ENCODE measurements at regions not wholly inside any gene's neighbourhood (a gene's known extent, or its start where the extent isn't known, plus 50 kb on each side); places are given as distances from the start of the nearest gene placed in this dataset.

DNA sequence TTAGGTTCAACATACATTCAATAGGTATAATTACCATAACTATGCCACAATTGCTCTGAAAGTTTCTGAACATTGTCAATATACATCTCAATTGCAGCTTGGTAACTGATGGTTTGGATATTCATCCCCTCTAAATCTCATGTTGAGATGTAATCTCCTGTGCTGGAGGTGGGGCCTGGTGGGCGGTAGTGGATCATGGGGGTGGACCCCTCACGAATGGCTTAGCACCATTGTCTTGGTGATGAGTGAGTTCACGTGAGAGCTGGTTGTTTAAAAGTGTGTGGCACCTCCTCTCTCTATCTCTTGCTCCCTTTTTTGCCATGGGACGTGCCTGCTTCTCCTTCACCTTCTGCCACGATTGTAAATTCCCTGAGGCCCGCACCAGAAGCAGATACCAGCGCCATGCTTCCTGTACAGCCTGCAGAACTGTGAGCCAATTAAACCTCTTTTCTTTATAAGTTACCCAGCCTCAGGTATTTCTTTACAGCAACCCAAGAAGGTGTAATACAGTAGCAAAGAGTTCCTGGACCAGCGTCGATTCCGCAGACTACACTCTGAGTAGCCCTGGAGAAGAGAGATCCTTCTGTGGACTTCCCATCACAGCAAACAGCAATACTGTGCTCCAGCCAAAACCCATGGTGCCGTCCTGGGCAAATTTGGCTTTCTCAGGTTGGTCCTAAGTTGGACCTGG lies 83.8 kb upstream of the GRB10 start:
- Histone ChIP-seq H3K27ac (ENCODE audit: low read depth, low read length) (no peak overlapping the region), H3K4me1 (ENCODE audit: control insufficient read depth, insufficient read depth, low read length, unreplicated experiment) (peaks cover 21% of the 10 kb centered on the region), H3K4me3 (ENCODE audit: low read depth, low read length) (no peak overlapping the region), H3K36me3 (ENCODE audit: insufficient read depth, low read length) (no peaks in the 10 kb centered on the region), H2AFZ (ENCODE audit: low read length, unreplicated experiment) (no peak overlapping the region), H3K27me3 (ENCODE audit: insufficient read depth, low read length) (no peaks in the 10 kb centered on the region), H3K79me2 (ENCODE audit: control insufficient read depth, insufficient read depth, low read length, unreplicated experiment) (no peaks in the 10 kb centered on the region)

DNA sequence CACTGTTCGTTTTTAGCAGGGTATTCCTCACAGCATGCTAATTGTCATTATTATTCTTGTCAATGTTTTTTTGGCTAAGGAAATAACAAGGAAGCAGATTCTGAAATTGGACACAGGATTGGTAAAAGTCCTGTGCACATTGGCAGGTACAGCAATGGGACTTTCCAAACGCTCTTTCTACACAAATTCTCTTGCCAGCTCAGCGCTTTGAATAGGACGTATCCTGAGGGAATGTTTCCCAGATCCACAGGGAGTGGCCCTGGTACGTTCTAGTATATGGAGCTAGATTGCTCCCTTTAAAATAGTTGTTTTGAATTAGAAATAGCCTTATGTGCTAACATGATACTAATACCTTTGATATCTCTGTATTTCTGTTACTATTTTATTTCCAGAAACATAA lies 82.8 kb upstream of the GRB10 start:
- no peaks in the 10 kb centered on the region for H3K36me3 ChIP-seq (ENCODE audit: insufficient read depth, low read length)
- no peak overlapping the region for H2AFZ ChIP-seq (ENCODE audit: low read length, unreplicated experiment)
- no peaks in the 10 kb centered on the region for H3K27me3 ChIP-seq (ENCODE audit: insufficient read depth, low read length)
- H3K4me3 ChIP-seq (ENCODE audit: low read depth, low read length) = no peak overlapping the region
- no peak overlapping the region for H3K27ac ChIP-seq (ENCODE audit: low read depth, low read length)
- peaks cover 18% of the 10 kb centered on the region for H3K4me1 ChIP-seq (ENCODE audit: control insufficient read depth, insufficient read depth, low read length, unreplicated experiment)
- no peaks in the 10 kb centered on the region for H3K79me2 ChIP-seq (ENCODE audit: control insufficient read depth, insufficient read depth, low read length, unreplicated experiment)

DNA sequence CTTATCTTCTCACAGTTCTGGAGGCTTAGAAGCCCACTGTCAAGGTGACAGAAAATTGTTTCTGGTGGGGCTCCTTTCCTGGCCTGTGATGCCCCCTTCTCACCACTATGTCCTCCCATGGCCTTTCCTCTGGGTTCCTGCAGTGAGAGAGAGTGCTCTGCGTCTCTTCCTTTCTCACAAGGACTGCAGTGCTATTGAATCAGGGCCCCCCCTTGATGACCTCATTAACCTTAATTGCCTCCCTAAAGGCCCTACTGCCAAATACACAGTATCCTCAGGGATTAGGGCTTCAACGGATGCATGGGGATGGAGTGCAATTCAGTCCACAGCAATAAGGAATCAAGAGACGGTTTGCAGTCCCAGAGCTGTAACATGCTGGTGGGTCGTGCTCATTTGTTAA lies 82.0 kb upstream of the GRB10 start:
- H3K27ac ChIP-seq (ENCODE audit: low read depth, low read length) = no peak overlapping the region
- H3K4me1 ChIP-seq (ENCODE audit: control insufficient read depth, insufficient read depth, low read length, unreplicated experiment) = peaks cover 11% of the 10 kb centered on the region
- no peaks in the 10 kb centered on the region for H3K79me2 ChIP-seq (ENCODE audit: control insufficient read depth, insufficient read depth, low read length, unreplicated experiment)
- H3K27me3 ChIP-seq (ENCODE audit: insufficient read depth, low read length) = no peaks in the 10 kb centered on the region
- no peak overlapping the region for H3K4me3 ChIP-seq (ENCODE audit: low read depth, low read length)
- no peak overlapping the region for H2AFZ ChIP-seq (ENCODE audit: low read length, unreplicated experiment)
- H3K36me3 ChIP-seq (ENCODE audit: insufficient read depth, low read length) = no peaks in the 10 kb centered on the region

DNA sequence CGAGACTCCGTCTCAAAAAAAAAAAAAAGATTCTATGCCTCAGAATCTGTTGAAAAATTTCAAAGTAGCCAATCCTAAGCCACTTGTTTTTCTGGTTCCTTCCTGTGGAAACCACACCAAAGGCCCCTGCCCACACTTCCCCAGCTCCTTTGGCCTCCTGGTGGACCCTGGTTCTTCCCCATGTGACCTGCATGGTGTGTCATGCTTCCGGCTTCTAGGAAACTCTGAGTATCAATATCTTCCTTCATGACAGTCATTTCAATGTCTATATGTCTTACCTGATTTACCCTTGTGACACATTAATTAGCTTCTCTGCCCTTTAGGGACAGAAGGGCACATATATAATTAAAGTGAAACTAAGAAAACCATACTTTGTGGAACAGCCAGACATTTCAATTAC lies 80.4 kb upstream of the GRB10 start:
- Histone ChIP-seq H3K4me3 (ENCODE audit: low read depth, low read length) (no peak overlapping the region), H3K27me3 (ENCODE audit: insufficient read depth, low read length) (no peaks in the 10 kb centered on the region), H3K27ac (ENCODE audit: low read depth, low read length) (no peak overlapping the region), H2AFZ (ENCODE audit: low read length, unreplicated experiment) (no peak overlapping the region), H3K4me1 (ENCODE audit: control insufficient read depth, insufficient read depth, low read length, unreplicated experiment) (no peaks in the 10 kb centered on the region), H3K36me3 (ENCODE audit: insufficient read depth, low read length) (no peaks in the 10 kb centered on the region), H3K79me2 (ENCODE audit: control insufficient read depth, insufficient read depth, low read length, unreplicated experiment) (no peaks in the 10 kb centered on the region)

DNA sequence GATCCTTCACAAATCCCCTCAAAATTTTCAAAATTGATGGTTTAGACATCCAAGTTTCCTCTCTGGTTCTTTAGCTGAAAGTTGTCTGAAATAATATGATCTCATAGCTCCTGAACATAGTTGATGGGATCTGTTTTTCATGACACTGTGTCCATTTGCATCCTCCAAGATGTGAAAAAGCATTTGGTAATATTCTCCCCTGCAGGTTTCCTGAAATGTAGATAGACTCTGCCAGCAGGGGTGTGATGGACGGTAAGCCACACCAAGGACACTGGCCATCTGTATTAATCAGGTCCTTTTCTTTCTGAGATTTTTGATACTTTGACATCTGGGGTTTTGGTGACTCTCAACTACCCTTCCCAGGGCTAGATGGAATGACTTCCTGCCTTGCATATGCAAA lies 79.6 kb upstream of the GRB10 start:
- H3K4me3 ChIP-seq (ENCODE audit: low read depth, low read length) = no peak overlapping the region
- no peak overlapping the region for H3K27ac ChIP-seq (ENCODE audit: low read depth, low read length)
- no peaks in the 10 kb centered on the region for H3K4me1 ChIP-seq (ENCODE audit: control insufficient read depth, insufficient read depth, low read length, unreplicated experiment)
- no peak overlapping the region for H2AFZ ChIP-seq (ENCODE audit: low read length, unreplicated experiment)
- H3K79me2 ChIP-seq (ENCODE audit: control insufficient read depth, insufficient read depth, low read length, unreplicated experiment) = no peaks in the 10 kb centered on the region
- no peaks in the 10 kb centered on the region for H3K36me3 ChIP-seq (ENCODE audit: insufficient read depth, low read length)
- no peaks in the 10 kb centered on the region for H3K27me3 ChIP-seq (ENCODE audit: insufficient read depth, low read length)

DNA sequence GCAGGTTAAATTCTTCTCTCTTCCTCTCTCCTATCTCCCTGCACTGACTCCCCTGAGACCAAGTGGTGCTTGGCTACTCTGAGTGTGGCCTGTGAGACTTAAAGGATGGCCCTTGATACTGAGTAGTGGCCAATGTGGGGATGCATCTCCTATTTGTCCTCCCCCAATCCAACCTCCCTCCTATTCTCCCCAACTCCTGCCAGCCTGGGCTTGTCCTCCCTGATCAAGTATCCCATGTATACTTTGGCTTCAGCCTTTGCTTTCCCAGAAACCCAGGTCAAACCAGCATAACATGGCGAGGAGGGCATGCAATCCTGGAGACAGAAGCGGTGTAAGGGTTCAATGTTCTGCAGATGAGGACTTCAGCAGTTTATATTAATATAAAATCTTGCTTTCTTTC lies 77.9 kb upstream of the GRB10 start:
- Histone ChIP-seq H3K27ac (ENCODE audit: low read depth, low read length) (no peak overlapping the region), H3K36me3 (ENCODE audit: insufficient read depth, low read length) (no peaks in the 10 kb centered on the region), H3K4me3 (ENCODE audit: low read depth, low read length) (no peak overlapping the region), H3K27me3 (ENCODE audit: insufficient read depth, low read length) (no peaks in the 10 kb centered on the region), H3K4me1 (ENCODE audit: control insufficient read depth, insufficient read depth, low read length, unreplicated experiment) (no peaks in the 10 kb centered on the region), H2AFZ (ENCODE audit: low read length, unreplicated experiment) (no peak overlapping the region), H3K79me2 (ENCODE audit: control insufficient read depth, insufficient read depth, low read length, unreplicated experiment) (no peaks in the 10 kb centered on the region)

DNA sequence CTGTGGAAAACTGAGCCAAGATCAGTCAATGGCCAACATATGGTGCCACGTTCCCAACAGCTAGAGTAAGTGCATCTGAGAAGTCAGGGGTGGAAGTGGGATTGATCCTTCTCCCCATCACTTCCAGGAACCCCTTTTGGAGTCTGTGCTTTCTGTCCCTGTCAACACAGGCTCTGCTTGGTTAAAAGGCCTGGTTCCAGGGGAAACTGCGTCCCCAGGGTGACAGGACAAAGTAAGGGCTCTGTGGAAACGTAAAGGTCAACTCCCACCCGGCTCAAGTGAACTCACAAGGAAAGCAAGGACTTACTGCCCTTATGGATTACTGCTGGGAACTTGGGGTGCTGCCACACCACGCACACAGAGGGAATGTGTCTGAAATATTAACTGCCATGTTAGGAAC lies 77.5 kb upstream of the GRB10 start:
- H3K4me3 ChIP-seq (ENCODE audit: low read depth, low read length) = no peak overlapping the region
- no peaks in the 10 kb centered on the region for H3K4me1 ChIP-seq (ENCODE audit: control insufficient read depth, insufficient read depth, low read length, unreplicated experiment)
- no peak overlapping the region for H3K27ac ChIP-seq (ENCODE audit: low read depth, low read length)
- no peaks in the 10 kb centered on the region for H3K79me2 ChIP-seq (ENCODE audit: control insufficient read depth, insufficient read depth, low read length, unreplicated experiment)
- H3K27me3 ChIP-seq (ENCODE audit: insufficient read depth, low read length) = no peaks in the 10 kb centered on the region
- H3K36me3 ChIP-seq (ENCODE audit: insufficient read depth, low read length) = no peaks in the 10 kb centered on the region
- H2AFZ ChIP-seq (ENCODE audit: low read length, unreplicated experiment) = no peak overlapping the region

DNA sequence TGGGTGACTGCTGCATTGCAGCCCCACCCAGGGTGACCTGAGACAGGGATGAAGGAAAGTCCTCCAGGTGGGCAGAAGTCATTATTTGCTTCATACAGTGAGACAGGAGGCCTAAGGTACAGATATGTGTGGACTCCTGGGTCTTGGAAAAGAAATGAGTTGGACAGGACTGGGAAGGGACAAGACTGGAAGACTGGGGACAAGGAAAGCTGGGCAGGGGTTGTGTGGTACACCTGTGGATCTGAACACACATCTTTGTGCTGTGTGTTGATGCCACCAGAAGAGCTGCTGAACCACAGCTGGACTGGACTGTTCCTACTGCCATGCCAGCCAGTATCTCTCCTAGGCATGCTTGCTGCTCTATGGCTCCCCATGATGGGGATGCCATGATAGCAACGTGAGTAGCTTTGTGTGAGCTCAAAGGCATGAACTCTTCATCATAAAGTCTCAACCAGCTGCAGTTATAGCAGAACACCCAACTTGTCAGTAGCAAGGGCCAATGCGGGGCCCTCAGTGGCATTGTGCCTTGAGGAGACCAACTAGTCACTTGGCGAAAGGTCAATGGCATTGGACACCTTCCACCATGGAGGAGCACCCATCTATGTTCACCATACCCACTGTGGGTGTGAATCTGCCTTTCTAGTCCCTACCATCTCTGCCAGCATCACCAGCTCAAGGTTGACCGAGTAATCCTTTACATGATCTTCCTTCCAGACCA lies 76.0 kb upstream of the GRB10 start:
- no peaks in the 10 kb centered on the region for H3K4me1 ChIP-seq (ENCODE audit: control insufficient read depth, insufficient read depth, low read length, unreplicated experiment)
- H3K36me3 ChIP-seq (ENCODE audit: insufficient read depth, low read length) = no peaks in the 10 kb centered on the region
- no peak overlapping the region for H3K27ac ChIP-seq (ENCODE audit: low read depth, low read length)
- H3K4me3 ChIP-seq (ENCODE audit: low read depth, low read length) = no peak overlapping the region
- no peaks in the 10 kb centered on the region for H3K79me2 ChIP-seq (ENCODE audit: control insufficient read depth, insufficient read depth, low read length, unreplicated experiment)
- H3K27me3 ChIP-seq (ENCODE audit: insufficient read depth, low read length) = no peaks in the 10 kb centered on the region
- H2AFZ ChIP-seq (ENCODE audit: low read length, unreplicated experiment) = no peak overlapping the region

DNA sequence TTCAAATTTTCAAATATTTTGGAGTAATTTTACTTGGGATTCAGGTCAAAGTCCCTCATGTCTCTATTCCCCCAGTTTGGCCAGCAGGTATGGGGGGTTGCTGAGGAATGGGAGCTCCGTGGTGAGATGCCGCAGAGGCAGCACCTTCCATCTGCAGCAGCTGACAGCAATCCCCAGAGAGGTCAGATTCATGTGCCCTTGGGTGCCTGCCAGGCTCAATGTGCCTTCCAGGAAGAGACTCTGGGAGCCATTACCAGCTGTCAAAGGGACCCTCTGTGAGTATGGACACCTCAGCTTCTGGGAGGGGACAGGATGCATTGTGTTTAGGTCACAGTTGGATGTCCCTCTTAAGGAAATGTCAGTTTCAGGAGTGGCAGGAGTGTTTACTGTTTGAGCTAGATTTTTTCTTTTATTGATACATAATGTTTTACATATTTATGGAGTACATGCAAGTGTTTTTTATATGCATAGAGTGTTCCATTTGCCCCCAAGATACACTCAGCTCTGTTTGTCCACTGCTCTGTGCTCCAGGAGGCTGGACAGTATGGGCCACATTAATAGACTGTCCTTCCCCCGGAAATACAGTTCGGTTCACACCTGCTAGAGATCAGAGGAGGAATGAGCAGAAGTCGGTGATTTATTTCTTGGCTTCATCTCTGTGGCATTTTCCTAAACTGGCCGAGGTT lies 75.3 kb upstream of the GRB10 start:
- H3K27me3 ChIP-seq (ENCODE audit: insufficient read depth, low read length) = no peaks in the 10 kb centered on the region
- no peaks in the 10 kb centered on the region for H3K36me3 ChIP-seq (ENCODE audit: insufficient read depth, low read length)
- H3K79me2 ChIP-seq (ENCODE audit: control insufficient read depth, insufficient read depth, low read length, unreplicated experiment) = no peaks in the 10 kb centered on the region
- no peak overlapping the region for H3K27ac ChIP-seq (ENCODE audit: low read depth, low read length)
- no peak overlapping the region for H3K4me3 ChIP-seq (ENCODE audit: low read depth, low read length)
- no peak overlapping the region for H2AFZ ChIP-seq (ENCODE audit: low read length, unreplicated experiment)
- H3K4me1 ChIP-seq (ENCODE audit: control insufficient read depth, insufficient read depth, low read length, unreplicated experiment) = no peaks in the 10 kb centered on the region

DNA sequence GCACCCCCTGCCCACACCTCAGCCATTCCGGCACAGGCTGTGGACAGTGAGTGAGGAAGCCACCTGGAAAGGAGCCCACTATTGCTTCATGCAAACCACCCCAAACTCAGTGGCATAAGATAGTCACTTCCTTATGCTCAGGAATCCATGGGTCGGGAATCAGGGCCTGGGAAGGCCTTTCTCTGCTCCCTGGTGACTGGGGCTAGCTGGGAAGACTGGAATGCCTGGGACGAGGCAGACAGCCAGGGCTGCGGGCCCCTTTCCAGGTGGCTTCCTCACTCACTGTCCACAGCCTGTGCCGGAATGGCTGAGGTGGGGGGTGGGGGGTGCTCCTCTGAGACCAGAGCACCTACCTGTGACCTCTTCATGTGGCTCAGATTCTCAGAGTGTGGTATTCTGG lies 74.1 kb upstream of the GRB10 start:
- H3K36me3 ChIP-seq (ENCODE audit: insufficient read depth, low read length) = no peaks in the 10 kb centered on the region
- no peak overlapping the region for H2AFZ ChIP-seq (ENCODE audit: low read length, unreplicated experiment)
- H3K4me1 ChIP-seq (ENCODE audit: control insufficient read depth, insufficient read depth, low read length, unreplicated experiment) = no peaks in the 10 kb centered on the region
- H3K4me3 ChIP-seq (ENCODE audit: low read depth, low read length) = no peak overlapping the region
- H3K79me2 ChIP-seq (ENCODE audit: control insufficient read depth, insufficient read depth, low read length, unreplicated experiment) = no peaks in the 10 kb centered on the region
- H3K27ac ChIP-seq (ENCODE audit: low read depth, low read length) = no peak overlapping the region
- H3K27me3 ChIP-seq (ENCODE audit: insufficient read depth, low read length) = no peaks in the 10 kb centered on the region

DNA sequence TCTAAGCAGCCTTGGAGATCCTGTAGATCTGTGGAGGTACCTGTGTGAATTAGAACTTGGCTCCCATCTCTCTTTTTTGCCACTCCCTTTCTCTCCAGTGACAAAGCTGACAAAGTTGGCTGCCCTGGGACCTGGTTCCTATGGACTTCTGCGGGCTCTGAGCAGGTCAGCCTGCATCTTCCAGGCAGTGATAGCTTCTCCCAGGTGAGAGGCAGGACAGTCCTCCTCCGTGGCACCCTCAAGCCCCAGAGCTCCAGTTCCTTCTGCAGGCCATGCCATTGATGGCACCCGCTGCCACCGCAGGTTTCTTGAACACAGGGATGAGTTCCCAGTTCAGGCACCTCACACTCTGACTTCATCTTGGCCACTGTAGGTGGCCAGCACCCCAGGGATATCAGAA lies 73.5 kb upstream of the GRB10 start:
- Histone ChIP-seq H3K4me1 (ENCODE audit: control insufficient read depth, insufficient read depth, low read length, unreplicated experiment) (peaks cover 4% of the 10 kb centered on the region), H3K27ac (ENCODE audit: low read depth, low read length) (no peak overlapping the region), H3K27me3 (ENCODE audit: insufficient read depth, low read length) (no peaks in the 10 kb centered on the region), H3K4me3 (ENCODE audit: low read depth, low read length) (no peak overlapping the region), H3K36me3 (ENCODE audit: insufficient read depth, low read length) (no peaks in the 10 kb centered on the region), H2AFZ (ENCODE audit: low read length, unreplicated experiment) (no peak overlapping the region), H3K79me2 (ENCODE audit: control insufficient read depth, insufficient read depth, low read length, unreplicated experiment) (no peaks in the 10 kb centered on the region)

Measured in ACC112 (cell line).